Adrenal gland (tissue), 5 donors: ENCODE measurements at regions not wholly inside any gene's neighbourhood (a gene's known extent, or its start where the extent isn't known, plus 50 kb on each side); places are given as distances from the start of the nearest gene placed in this dataset.

Experiments used
- POLR2A ChIP-seq, 2 donors: fragments of 450-650 bp; IDR thresholded peaks; one replicate each; pipeline ENCODE4 v1.6.1; 2017; ENCODE audit warnings: antibody characterized with exemption in 2 of 2, mild to moderate bottlenecking in 2 of 2, moderate library complexity in 1 of 2
- TF ChIP-seq, protein P1 (sequence below), 6 experiments: fragments of 450-650 bp in 4 of 6; fragments of 200-600 bp in 2 of 6; sonication (generic) in 1 of 6; IDR thresholded peaks; 1 replicate in 5 of 6; 2 replicates in 1 of 6; pipeline versions ENCODE4 v1.5.1 to v1.8.0; 2016 to 2021; ENCODE audit warnings: antibody characterized with exemption in 6 of 6, mild to moderate bottlenecking in 2 of 6, moderate library complexity in 1 of 6
- donor health status: DM: no; HTN: no; CAD: no.

DNA sequence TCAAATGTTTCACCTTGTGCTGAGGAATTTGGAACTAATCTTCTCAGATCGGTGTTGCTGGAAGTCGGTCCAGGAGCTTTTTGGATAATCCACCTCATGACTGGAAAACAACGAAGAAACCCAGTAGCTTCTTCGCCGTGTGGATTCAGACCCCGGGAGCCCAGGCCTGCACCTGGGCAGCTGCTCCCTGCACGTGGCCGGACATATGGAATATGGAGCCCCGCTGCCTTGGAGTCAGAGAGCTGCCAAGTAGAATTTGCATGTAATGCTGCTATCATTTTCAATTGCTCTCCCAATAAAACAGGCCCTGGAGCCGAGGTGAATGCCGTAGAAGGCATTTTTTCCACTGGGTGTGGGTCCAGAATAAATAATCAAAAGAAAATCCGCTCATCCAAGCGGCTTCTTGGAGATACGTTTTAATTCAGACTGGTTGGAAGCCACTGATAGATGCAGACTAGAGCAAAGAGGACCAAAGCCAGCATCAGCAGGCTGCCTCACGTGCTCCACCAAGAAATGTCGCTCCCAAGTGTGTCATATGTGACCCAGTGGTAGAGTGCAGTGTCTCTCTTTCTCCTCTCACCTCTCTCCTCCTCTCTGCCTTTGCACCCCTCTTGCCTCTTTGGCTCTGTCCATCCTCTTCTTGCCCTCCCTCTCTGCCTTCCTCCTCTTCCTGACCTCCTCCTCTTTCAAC is 115.3 kb downstream of the ZNF664 start:
- no peak for TF ChIP-seq POLR2A (IDR thresholded peaks at IDR 0.05)
- TF ChIP-seq, protein P1, sequence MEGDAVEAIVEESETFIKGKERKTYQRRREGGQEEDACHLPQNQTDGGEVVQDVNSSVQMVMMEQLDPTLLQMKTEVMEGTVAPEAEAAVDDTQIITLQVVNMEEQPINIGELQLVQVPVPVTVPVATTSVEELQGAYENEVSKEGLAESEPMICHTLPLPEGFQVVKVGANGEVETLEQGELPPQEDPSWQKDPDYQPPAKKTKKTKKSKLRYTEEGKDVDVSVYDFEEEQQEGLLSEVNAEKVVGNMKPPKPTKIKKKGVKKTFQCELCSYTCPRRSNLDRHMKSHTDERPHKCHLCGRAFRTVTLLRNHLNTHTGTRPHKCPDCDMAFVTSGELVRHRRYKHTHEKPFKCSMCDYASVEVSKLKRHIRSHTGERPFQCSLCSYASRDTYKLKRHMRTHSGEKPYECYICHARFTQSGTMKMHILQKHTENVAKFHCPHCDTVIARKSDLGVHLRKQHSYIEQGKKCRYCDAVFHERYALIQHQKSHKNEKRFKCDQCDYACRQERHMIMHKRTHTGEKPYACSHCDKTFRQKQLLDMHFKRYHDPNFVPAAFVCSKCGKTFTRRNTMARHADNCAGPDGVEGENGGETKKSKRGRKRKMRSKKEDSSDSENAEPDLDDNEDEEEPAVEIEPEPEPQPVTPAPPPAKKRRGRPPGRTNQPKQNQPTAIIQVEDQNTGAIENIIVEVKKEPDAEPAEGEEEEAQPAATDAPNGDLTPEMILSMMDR (IDR thresholded peaks at IDR 0.05): no peak
